Putamen (tissue), 1 donor: ENCODE measurements at regions not wholly inside any gene's neighbourhood (a gene's known extent, or its start where the extent isn't known, plus 50 kb on each side); places are given as distances from the start of the nearest gene placed in this dataset.

Experiments used
- DNase-seq: peaks from one replicate; pipeline ENCODE4 v3.0.0-alpha.2; 2016; ENCODE audit warnings: low spot score

- DNase-seq: no peak
These were observed 113.9 kb downstream of the MATN1 start for GRCh38 chr1:30609336-30609998.

GRCh38 chr1:30607723-30608122 is 115.7 kb downstream of the MATN1 start:
- DNase-seq: no peak

- DNase-seq: no peak
These were observed 117.2 kb downstream of the MATN1 start for GRCh38 chr1:30606166-30606565.

GRCh38 chr1:30605441-30605920 is 117.9 kb downstream of the MATN1 start:
- no peak for DNase-seq

- no peak for DNase-seq
These were observed 118.5 kb downstream of the MATN1 start for GRCh38 chr1:30604801-30605440.

GRCh38 chr1:30603081-30603858 is 120.1 kb downstream of the MATN1 start:
- DNase-seq: no peak

GRCh38 chr1:30601316-30602085 is 121.9 kb downstream of the MATN1 start:
- DNase-seq: no peak

- no peak for DNase-seq
These were observed 122.7 kb downstream of the MATN1 start for GRCh38 chr1:30600706-30601105.

GRCh38 chr1:30600258-30600657 is 123.1 kb downstream of the MATN1 start:
- DNase-seq: no peak

GRCh38 chr1:30599721-30600120 is 123.7 kb downstream of the MATN1 start:
- no peak for DNase-seq

GRCh38 chr1:30598571-30599114 is 124.7 kb downstream of the MATN1 start:
- no peak for DNase-seq

- DNase-seq: no peak
These were observed 125.7 kb downstream of the MATN1 start for GRCh38 chr1:30597711-30598110.

- no peak for DNase-seq
These were observed 126.5 kb downstream of the MATN1 start for GRCh38 chr1:30596891-30597290.

- peak; percentile 28 for DNase-seq
These were observed 126.9 kb downstream of the MATN1 start for GRCh38 chr1:30596470-30596869.

GRCh38 chr1:30589083-30589482 is 134.3 kb downstream of the MATN1 start:
- no peak for DNase-seq

GRCh38 chr1:30588311-30589073 is 134.9 kb downstream of the MATN1 start:
- DNase-seq: no peak

GRCh38 chr1:30586671-30587070 is 136.7 kb downstream of the MATN1 start:
- DNase-seq: no peak

- no peak for DNase-seq
These were observed 143.8 kb downstream of the MATN1 start for GRCh38 chr1:30579580-30579979.

GRCh38 chr1:30575066-30575465 is 148.3 kb downstream of the MATN1 start:
- no peak for DNase-seq

- DNase-seq: no peak
These were observed 151.2 kb downstream of the MATN1 start for GRCh38 chr1:30572192-30572591.

GRCh38 chr1:30571380-30571779 is 152.0 kb downstream of the MATN1 start:
- DNase-seq: no peak
